GM18517 (cell line): ENCODE measurements at regions not wholly inside any gene's neighbourhood (a gene's known extent, or its start where the extent isn't known, plus 50 kb on each side); places are given as distances from the start of the nearest gene placed in this dataset.
"Not testable (repeated sequence)": the region's sequence is repeated elsewhere in the genome, so short reads cannot be mapped to it uniquely, and the experiment has no call there.

Experiments used
- ATAC-seq: cut with Tn5 transposase; IDR thresholded peaks from one replicate; pipeline ENCODE4 v1.9.1; 2021; ENCODE audit warnings: mild to moderate bottlenecking, moderate library complexity; ENCODE audit not compliant: unreplicated experiment

DNA sequence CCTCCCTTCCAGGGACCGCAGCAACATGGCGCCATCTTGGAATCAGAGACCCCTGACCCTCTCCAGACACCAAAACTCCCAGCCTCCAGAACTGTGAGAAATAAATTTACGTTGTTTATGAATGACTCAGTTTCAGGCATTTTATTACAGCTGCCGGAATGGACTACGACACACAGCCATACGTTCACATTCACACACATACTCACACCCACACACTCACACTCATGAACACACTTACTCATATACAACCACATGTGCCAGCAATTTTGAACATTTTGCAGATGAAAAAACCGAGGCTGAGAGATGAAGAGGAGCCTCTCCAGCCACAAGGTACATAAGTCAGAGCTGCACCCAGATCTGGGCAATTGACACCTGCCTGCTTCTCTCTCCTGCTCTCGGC lies 151.0 kb upstream of the RAB4A start:
- no peak for ATAC-seq

DNA sequence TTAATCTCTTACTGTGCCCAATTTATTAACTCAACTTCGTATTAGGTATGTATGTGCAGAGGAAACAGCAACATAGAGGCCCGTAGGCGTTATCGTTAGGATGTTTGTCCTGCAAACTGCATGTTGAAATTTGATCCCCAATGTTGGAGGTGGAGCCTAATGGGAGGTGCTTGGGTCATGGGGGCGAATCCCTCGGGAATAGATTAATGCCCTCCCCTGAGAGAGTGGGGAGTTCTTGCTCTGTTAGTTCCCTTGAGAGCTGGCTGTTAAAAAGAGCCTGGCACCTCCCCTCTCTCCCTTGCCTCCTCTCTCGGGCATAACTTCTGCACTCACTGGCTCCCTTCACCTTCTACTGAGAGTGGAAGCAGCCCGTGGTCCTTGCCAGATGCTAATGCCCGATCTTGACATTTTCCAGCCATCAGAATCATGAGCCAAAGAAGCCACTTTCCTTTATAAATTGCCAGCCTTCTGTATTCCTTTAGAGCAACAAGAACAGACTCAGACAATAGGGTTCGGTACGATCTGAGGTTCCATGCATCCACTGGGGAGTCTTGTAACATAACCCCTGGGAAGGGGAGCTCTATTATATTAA lies 149.0 kb upstream of the RAB4A start:
- no peak for ATAC-seq

GRCh38 chr1:229122606-229123005 lies 148.3 kb upstream of the RAB4A start:
- ATAC-seq, result no peak

DNA sequence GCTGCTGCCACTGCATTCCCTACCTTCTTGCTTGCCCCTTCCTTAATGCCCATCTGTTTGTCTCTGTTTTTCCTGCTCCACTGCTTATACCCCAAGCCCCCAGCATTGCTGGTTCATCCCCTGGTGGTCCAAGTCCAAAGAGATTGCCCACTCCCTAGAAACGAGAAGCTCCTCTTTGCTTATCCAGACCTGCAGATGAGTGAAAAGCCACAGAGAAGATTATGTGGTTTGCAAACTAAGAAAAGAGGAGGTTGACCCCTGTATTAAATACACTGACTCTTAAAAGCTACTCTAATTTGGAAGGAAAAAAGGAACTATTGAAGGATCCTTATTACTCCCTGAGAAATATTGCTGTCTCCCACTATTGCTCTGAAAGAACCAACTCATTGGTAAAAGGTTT lies 146.8 kb upstream of the RAB4A start:
- no peak for ATAC-seq

GRCh38 chr1:229124520-229125124 lies 146.3 kb upstream of the RAB4A start:
- ATAC-seq, result no peak

DNA sequence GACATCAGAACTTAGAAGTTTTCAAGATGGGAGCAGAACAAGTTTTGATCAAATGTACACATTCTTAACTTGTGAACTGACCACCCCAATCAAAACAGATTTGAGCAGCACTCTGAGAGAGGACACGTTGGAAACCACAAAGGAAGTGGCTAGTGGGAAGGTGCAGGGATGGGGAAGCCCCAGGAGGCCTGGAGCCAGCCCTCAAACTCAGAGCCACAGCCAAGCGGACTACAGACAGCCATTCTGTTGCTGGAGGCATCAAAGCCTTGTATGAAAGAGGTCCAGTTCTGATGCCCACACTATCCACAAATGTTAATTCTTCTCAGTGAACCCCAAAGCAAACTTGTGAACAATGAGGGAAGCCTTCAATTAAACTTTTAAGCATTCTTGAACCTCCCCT lies 143.6 kb upstream of the RAB4A start:
- no peak for ATAC-seq

GRCh38 chr1:229128066-229128608 lies 142.8 kb upstream of the RAB4A start:
- ATAC-seq, result no peak

GRCh38 chr1:229129301-229130027 lies 141.4 kb upstream of the RAB4A start:
- no peak for ATAC-seq

DNA sequence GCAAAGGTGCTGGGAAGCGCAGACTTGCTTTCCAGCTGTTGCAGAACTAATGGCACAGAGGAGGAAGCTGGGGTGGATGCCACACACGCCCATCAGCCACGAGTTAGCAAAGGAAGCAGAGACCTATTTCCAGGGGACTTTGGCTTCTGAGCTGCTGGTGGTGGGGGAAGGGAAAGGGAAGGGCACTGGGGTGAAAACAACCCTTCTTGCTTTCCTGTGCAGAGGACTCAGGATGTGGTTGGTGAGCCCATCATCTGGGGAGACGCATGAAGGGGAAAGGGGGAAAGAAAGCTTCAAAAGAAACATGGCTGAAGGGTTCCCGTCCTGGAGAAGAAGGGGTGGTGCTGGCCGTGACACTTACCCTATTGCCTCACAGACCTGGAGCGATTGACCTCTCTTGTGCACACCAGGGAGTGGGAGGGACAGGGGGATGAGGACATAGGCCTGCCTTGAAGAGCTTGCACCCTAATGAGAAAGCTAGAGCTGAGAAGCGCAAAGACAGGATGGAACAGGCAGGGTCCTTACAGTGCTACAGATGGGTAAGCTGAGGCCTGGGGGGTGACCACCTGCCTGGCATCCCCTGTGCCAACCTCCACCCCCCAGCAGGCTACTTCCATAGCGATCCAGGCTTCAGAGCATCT lies 140.8 kb upstream of the RAB4A start:
- no peak for ATAC-seq

- ATAC-seq, result no peak
Observed at GRCh38 chr1:229131243-229132105, 139.4 kb upstream of the RAB4A start.

DNA sequence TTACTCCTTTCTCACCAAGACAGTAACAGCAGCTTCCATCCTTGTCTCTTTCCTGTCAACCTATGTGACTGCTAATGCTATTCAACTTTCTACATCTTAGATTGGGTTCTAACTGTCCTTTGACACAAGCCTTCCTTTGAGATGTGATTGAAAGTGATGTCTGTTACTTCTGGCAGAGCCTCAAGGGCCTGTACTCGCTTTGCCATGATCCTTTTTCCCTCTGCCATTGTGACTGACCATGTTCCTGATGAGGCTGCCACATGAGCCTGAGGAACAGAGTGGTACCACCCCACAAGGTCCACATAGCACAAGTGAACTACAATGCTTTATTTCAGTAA lies 138.8 kb upstream of the RAB4A start:
- no peak for ATAC-seq

DNA sequence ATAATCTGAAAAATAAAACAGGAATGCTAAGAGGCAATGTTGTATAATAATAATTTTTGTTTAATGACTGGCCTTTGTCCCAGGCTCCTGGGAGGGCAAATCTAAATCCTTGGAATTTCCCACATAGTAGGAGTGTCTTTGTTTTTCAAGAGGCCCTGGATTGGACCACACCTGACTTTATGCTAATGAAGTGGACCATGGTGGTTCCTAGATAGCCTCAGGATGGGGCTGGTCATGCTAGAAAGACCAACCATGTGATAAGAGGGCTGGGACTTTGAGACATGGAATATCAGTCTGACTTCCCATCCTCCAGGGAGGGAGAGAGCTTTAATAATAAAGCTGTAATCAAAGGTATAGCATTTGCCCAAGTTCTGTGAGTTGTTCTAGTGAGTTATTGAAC lies 138.2 kb upstream of the RAB4A start:
- ATAC-seq, result no peak

DNA sequence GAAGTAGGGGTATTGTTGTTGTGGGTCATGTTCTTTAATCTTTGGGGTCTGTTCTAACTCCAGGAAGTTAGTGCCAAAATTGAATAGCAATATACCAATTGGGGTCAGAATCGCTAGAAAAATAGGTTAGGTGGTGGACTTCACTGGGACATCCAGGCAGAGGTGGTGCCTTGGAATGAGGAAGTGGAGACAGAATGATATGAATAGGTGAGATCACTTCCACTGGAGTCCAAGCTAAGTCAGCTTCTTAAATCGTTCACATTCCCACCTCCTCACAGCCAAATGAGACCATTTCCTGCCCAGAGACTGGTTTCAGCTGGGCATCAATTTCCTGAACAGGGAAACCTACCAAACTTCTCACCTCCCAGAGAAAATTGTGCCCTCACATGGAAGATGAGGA lies 137.8 kb upstream of the RAB4A start:
- no peak for ATAC-seq

- ATAC-seq, result no peak
Observed at GRCh38 chr1:229133811-229134210, 137.1 kb upstream of the RAB4A start.

GRCh38 chr1:229134381-229135217 lies 136.3 kb upstream of the RAB4A start:
- ATAC-seq, result not testable (repeated sequence)

GRCh38 chr1:229135773-229136172 lies 135.1 kb upstream of the RAB4A start:
- ATAC-seq, result no peak

DNA sequence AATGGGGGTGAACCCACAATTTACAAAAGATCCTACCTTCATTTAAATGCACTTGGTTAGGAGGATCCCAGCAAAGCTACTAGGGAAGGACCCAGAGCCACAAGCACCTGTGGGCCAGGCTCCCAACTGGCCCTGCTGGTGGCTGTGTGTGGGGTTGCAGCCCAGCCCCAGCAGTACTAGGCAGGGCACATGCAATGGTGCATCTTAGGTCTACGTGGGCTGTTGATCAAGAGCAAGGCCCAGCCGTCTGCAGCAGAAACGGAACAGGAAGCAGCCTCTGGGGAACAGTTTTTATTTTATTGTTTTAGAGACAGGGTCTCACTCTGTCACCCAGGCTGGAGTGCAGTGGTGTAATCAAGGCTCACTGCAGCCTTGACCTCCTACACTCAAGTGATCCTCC lies 134.1 kb upstream of the RAB4A start:
- no peak for ATAC-seq

DNA sequence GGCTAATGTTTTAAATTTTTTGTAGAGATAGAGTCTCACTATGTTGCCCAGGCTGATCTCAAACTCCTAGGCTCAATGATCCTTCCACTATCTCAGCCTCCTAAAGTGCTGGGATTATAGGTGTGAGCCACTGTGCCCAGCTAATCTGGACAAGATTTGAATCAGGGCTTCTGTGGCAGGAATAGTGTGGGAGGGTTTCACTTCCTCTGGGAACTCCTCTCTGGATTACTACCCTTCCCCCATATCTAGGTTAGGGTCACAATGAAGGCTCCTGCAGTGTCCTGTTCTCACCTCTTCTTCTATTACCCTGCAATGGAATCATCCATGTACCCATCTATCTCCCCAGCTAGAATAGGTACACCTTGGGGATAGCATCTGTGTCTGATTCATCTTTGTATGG lies 133.6 kb upstream of the RAB4A start:
- ATAC-seq, result no peak

GRCh38 chr1:229138058-229138457 lies 132.9 kb upstream of the RAB4A start:
- ATAC-seq, result no peak
